Hematopoietic multipotent progenitor cell treated with erythropoietin and hydrocortisone succinate and interleukin-3 and kit ligand, for 15 days (in vitro differentiated cells): ENCODE measurements at regions not wholly inside any gene's neighbourhood (a gene's known extent, or its start where the extent isn't known, plus 50 kb on each side); places are given as distances from the start of the nearest gene placed in this dataset.

ENCODE experiments used
- DNase-seq: peaks from one replicate; pipeline ENCODE4 v3.0.0-alpha.2; 2015; ENCODE audit warnings: low spot score

DNA sequence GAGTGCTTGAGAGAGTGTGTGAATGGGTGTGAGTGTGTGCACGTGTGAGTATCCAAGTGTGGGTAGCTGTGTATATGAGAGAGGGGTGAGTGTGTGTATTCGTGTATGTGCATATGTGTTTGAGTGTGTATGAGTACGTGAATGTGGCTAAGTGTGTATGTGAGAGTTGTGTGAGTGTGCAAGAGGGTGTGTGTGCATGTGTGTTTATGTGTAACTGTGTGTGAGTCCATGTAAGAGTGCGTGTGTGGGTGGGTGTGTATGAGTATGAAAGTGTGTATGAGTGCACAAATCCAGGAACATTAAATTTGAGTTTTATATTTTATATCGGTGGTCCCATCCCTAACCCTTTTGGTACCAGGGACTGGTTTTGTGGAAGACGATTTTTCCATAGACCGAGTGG lies 156.4 kb downstream of the TENT4A start:
- DNase-seq = no peak

GRCh38 chr5:6872441-6873160 lies 159.4 kb downstream of the TENT4A start:
- no peak for DNase-seq

- no peak for DNase-seq
These were observed 160.1 kb downstream of the TENT4A start for GRCh38 chr5:6873359-6873758.

- no peak for DNase-seq
These were observed 162.1 kb downstream of the TENT4A start for GRCh38 chr5:6875376-6875775.

DNA sequence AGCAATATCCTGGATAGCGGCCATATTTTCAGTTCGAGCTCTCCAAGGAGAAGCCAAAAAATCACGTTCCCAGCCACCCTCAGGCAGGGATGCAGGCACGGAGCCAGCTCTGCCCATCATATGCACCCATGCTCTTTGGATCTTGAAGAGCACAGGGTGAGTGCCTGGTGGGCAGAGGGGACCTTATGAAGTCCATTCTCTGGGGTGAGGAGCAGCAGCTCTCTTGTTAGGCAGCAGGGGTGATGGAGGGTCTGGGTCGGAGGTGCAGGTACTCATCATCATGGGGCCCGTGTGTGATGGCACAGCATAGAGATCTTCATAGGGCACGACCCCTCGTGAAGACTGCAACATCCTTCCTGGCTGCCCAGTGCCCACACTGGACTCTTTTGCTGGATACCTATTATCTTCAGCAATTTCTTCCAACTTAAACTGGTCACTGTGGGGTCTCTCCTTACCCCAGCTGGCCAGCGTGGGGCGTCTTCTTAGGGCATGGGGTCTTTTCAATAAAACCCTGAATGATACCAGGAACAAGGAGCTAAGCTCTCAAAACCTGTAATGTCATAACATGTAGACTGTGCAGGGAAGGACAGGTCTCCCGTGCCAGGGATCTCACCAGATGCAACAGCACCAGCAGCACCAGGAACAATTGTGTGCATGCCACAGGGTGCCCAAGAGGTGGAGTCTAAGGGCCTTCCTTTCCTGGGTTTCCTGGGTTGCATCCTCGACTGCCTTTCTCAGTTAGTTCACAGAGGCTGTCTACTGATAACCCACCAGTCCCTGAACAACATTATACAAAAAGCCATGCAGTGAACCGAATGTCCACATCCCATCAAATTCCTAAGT lies 165.0 kb downstream of the TENT4A start:
- no peak for DNase-seq

DNA sequence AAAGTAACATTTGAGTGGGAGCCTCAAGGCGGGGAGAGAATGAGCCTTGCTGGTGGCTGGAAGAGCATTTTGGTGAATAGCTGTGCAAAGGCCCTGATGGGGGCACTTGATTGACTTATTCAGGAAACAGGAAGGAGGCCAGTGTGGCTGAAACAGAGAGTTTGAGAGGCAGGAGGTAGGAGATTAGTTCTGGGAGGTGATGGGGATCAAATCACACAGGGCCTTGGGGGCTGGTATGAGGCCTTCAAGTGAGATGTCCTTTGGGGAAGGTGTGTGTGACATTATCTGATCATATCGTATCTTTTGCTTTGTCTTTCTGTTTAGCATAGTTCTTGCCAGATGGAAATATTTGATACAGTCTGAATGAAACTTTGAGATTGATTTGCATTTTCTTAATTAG lies 172.3 kb downstream of the TENT4A start:
- DNase-seq = no peak

DNA sequence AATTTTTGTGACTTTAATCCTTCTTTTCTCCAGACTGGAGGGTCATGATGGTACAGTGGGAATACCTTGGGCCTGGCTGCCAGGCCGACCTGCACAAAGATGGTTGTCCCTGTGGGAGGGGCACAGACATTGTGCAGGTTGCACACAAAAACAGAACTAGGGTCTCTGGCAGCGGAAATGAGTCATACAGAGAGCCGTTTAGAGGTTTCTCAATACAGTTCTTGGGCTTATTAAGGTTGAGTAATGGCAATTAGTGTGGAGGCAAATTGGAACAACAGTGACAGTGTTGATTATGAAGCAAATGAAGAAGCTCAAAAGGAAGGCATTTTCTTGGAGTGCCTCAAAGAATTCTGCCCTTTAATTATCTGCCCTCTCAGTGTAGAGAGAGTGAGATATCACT lies 173.6 kb downstream of the TENT4A start:
- no peak for DNase-seq

GRCh38 chr5:6889030-6889429 lies 175.8 kb downstream of the TENT4A start:
- no peak for DNase-seq

DNA sequence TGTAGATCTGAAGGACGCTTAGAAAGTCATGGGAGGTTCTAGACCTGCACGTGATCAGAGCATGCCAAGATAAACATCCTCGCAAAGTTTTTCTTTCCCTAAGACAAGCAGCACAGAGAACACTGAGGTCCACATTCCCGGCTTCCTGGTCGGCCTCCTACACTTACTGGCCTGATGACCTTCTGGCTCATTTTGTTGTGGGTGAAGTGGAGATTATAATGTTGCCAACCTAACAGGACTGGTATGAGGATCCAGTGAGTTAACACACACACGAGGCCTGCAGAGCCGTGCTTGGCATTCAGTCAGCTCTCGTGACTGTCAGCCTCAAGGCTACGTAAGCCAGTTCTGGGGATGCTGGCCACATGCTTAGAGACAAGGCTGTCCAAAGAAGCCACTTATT lies 186.0 kb downstream of the TENT4A start:
- no peak for DNase-seq

DNA sequence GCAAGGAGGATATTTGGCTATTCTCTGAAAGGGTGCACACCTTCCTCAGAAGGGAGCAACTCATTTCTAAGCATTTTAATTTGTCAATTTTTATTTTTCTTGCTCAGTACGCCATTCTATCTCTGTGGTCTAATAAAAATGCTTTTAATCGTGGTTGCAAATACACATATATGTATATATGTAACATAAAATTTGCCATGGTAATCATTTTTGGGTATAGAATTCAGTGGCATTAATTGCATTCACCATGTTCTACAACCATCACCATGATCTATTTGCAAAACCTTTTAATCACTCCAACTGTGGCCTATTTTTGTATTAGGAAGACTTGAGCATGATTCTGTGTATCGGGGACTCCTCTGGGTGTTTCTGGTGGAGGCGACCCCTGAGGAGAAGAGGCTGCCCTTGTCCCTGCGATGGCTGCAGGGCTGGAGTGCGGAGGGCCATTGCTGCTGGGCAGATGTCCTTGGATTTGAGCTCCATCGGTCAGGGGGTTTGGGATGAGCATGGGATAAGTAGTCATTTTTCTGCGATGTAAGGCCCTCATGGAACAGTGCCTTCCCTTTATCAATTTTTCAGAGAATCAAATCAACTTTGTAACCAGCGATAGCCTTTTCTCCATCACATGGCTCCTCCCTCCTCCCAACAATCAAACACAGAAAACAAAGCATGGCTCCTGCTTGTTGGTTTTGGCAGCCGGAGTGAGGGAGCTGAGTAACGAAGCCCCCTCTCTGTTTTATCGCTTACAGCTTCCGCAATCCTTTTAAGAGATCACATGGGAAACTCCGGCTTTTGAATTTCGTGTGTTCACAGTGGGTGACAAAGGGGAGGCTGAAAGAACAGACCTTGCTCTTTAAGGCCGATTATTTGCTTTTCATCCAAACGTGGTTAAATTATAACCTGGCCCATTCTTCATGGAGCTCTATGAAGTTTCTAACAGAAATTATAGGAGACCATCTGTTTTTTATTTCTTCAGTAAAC lies 187.3 kb downstream of the TENT4A start:
- DNase-seq = no peak

- DNase-seq = no peak
These were observed 188.9 kb downstream of the TENT4A start for GRCh38 chr5:6902094-6902493.

DNA sequence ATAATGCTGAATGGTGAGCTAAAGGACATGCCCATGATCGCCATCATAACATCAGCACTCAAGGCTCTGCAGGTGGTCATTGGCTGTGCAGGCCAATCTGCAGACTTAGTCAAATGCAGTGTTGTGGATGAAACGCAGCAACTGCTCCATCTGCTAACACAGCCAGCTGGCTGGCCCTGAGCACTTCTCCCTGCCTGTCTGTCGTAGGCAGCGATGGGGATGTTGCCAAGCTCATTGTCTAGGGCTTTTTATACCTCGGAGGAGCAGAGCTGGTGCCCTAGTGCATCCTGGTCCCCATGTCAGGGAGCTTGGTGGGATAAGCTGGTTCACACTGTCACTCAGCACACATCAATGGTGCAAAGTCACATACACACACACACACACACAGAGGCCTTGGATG lies 189.4 kb downstream of the TENT4A start:
- no peak for DNase-seq

DNA sequence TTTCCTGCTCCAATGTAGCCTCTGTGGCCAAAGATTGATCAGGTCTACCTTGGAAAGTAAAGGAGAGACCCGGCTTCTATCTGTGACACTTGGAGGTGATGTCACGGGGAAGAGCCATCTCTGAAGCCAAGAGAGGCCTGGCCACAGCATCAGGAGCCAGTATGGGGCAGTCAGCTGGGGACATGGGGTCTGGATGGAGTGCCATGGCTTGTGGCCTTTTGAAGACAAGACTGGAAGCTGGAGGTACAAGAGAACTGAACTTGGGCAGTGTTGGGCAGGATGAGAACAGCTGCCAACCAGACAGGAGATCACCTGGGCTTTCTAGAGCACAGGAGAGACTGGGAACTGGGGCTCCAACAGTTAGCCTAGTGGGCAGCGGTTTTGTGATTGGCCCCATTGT lies 190.7 kb downstream of the TENT4A start:
- no peak for DNase-seq

- DNase-seq = no peak
These were observed 191.6 kb downstream of the TENT4A start for GRCh38 chr5:6904860-6905259.

DNA sequence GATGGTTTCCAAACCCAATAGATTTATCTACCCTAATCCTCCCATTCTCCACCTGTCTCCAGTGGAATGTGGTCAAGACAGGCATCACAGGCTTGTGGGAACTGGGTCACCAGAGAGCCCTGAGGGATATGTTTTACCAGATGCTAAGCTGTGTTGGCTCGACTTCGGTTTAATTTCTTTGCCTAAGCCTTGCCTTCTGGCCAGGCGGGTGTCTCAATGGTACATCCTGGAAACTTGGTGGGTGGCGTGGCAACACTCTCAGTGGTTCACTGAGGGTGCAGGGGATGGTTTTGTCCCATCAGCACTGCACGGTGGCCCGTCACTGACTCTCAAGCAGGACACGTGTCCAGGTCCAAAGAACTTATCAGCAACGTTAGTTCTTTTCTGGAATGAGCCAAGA lies 192.2 kb downstream of the TENT4A start:
- DNase-seq = no peak

DNA sequence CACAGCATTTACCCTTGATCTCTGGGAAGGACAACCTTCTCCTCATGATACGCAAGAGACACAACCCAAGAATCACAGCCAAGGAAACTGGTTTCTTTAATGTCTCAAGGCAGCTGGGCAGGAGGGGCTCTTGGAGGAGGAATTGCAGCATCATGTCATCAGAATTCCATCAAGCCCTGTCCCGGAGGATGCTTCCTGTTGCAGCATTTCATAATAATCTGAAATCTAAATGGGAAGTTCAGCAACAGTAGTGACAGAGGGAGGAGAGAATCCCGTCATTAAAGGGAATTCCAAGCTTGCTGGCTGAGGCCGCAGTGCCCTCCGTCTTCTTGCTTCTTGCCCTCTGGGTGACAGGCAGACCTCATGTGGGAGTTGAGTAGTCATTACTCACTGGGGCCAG lies 192.7 kb downstream of the TENT4A start:
- DNase-seq = no peak

GRCh38 chr5:6907320-6907918 lies 194.2 kb downstream of the TENT4A start:
- DNase-seq = no peak

GRCh38 chr5:6909901-6910300 lies 196.7 kb downstream of the TENT4A start:
- no peak for DNase-seq

- no peak for DNase-seq
These were observed 197.7 kb downstream of the TENT4A start for GRCh38 chr5:6910950-6911349.

- DNase-seq = no peak
These were observed 201.1 kb downstream of the TENT4A start for GRCh38 chr5:6914347-6914746.

DNA sequence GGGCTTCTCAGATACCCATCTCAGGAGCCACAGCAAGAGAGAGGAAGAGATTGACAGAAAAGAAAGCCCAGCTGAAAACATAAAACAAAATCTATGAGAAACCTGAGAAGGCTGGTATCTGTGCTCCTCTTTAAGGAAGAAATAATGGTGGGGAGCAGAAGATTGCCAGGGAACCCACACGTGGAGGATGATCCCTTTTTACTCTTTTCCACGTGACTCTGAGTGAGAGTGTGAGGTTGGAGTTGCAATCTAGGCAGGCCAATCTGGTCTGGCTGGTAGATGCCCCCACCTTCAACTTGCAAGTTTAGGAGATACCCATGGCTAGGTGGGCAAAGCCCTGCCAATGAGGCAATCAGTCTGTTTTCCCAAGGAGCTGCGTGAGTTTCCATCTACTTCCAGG lies 202.3 kb downstream of the TENT4A start:
- no peak for DNase-seq

DNA sequence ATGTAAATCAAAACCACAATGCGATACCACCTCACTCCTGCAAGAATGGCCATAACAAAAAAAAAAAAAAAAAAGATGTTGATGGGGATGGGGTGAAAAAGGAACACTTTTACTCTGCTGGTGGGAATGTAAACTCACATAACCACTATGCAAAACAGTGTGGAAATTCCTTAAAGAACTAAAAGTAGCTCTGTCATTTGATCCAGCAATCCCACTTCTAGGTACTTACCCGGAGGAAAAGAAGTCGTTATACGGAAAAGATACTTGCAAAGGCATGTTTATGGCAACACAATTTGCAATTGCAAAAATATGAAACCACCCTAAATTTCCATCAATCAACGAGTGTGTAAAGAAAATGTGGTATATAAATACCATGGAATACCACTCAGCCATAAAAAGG lies 205.0 kb downstream of the TENT4A start:
- no peak for DNase-seq
